ENCODE measurements at regions not wholly inside any gene's neighbourhood (a gene's known extent, or its start where the extent isn't known, plus 50 kb on each side); places are given as distances from the start of the nearest gene placed in this dataset.

GRCh38 chr9:109904666-109905065 is 124.7 kb downstream of the PALM2AKAP2 start:
- TF ChIP-seq CTCF (IDR thresholded peaks at IDR 0.05) = no peak
- TF ChIP-seq EZH2 (IDR thresholded peaks at IDR 0.05; ENCODE audit: borderline replicate concordance, insufficient read depth, low read depth, low read length, poor library complexity, severe bottlenecking) = no peak

Measured in B cell (primary cell).